A549 (cell line): ENCODE measurements at regions not wholly inside any gene's neighbourhood (a gene's known extent, or its start where the extent isn't known, plus 50 kb on each side); places are given as distances from the start of the nearest gene placed in this dataset.

Experiments used
- ATAC-seq, 2 experiments: fragments of 200-7000 bp in 1 of 2; fragments of >200 bp in 1 of 2; cut with Nextera tagmentation in 1 of 2; cut with Tn5 transposase in 1 of 2; 3 replicates each; pipeline versions ENCODE4 v1.8.0 to v1.9.1; 2018 to 2020; ENCODE audit warnings: mild to moderate bottlenecking in 1 of 2, moderate library complexity in 1 of 2
- CTCF ChIA-PET: fragments of 300-600 bp; sonication (Branson Sonifier 250); formaldehyde crosslinking; extraction: SDS; loops from one replicate; lab custom pipeline; 2021; ENCODE audit warnings: antibody characterized with exemption, inconsistent platforms; lab: Yijun Ruan, JAX
- POLR2A ChIA-PET: fragments of 350-600 bp; formaldehyde crosslinking; extraction: SDS; loops from one replicate; lab custom pipeline; 2021; ENCODE audit warnings: antibody characterized with exemption, inconsistent platforms; lab: Yijun Ruan, JAX
- DNase-seq, 2 experiments: peaks; one replicate each; pipeline versions ENCODE4 v3.0.0 to v3.0.0-alpha.2; 2011 to 2016; ENCODE audit warnings: low read depth in 1 of 2, low spot score in 1 of 2
- FAIRE-seq: peaks from 2 replicates; lab custom pipeline; 2011; peaks lifted over from hg19 to GRCh38; lab: Jason Lieb, UNC
- H3K27ac ChIP-seq, 2 experiments: fragments of >200 bp; sonication (Bioruptor Twin); formaldehyde crosslinking; 3 replicates each; pipeline ENCODE4 v1.5.1; 2016 to 2017
- H3K4me1 ChIP-seq: fragments of >200 bp; sonication (Bioruptor Twin); formaldehyde crosslinking; 3 replicates; pipeline ENCODE4 v1.6.1; 2016
- H3K4me2 ChIP-seq: fragments of >200 bp; sonication (Bioruptor Twin); formaldehyde crosslinking; 3 replicates; pipeline ENCODE4 v1.6.1; 2016
- H3K4me3 ChIP-seq: fragments of >200 bp; sonication (Bioruptor Twin); formaldehyde crosslinking; 3 replicates; pipeline ENCODE4 v1.5.1; 2016
- H3K9me3 ChIP-seq: fragments of >200 bp; sonication (Bioruptor Twin); formaldehyde crosslinking; 3 replicates; pipeline ENCODE4 v1.6.1; 2016
- CBX2 ChIP-seq: fragments of 200-600 bp; sonication (generic); IDR thresholded peaks from 2 replicates; pipeline ENCODE4 v1.6.1; 2016; ENCODE audit warnings: low read depth, mild to moderate bottlenecking, borderline replicate concordance
- CEBPB ChIP-seq, 2 experiments: fragments of >200 bp in 1 of 2; sonication (Bioruptor Twin) in 1 of 2; formaldehyde crosslinking in 1 of 2; IDR thresholded peaks; 2 replicates each; pipeline ENCODE4 v1.6.1; 2012 to 2016
- EP300 ChIP-seq, 2 experiments: fragments of >200 bp; sonication (Bioruptor Twin); formaldehyde crosslinking; IDR thresholded peaks; 2 replicates in 1 of 2; 3 replicates in 1 of 2; pipeline ENCODE4 v1.6.1; 2016 to 2017
- HOXB13 ChIP-seq: fragments of 250-450 bp; sonication (Bioruptor Pico); IDR thresholded peaks from 2 replicates; pipeline ENCODE4 v1.5.0; 2020; ENCODE audit warnings: low read depth, mild to moderate bottlenecking, moderate library complexity
- JUN ChIP-seq, 2 experiments: fragments of >200 bp; sonication (Bioruptor Twin); formaldehyde crosslinking; IDR thresholded peaks; 2 replicates in 1 of 2; 3 replicates in 1 of 2; pipeline ENCODE4 v1.6.1; 2016 to 2017
- JUNB ChIP-seq: fragments of >200 bp; sonication (Bioruptor Twin); formaldehyde crosslinking; IDR thresholded peaks from 2 replicates; pipeline ENCODE4 v1.6.1; 2016
- MYC ChIP-seq: IDR thresholded peaks from 2 replicates; pipeline ENCODE4 v1.6.1; 2012; ENCODE audit warnings: mild to moderate bottlenecking, inconsistent platforms, low read length, improper control_type of control experiment, borderline replicate concordance
- NFE2L2 ChIP-seq: fragments of 150-350 bp; conservative IDR thresholded peaks from 2 replicates; pipeline ENCODE4 v1.6.1; 2014; ENCODE audit warnings: low read length
- RAD21 ChIP-seq, 2 experiments: fragments of >200 bp in 1 of 2; sonication (Bioruptor Twin) in 1 of 2; formaldehyde crosslinking in 1 of 2; IDR thresholded peaks in 1 of 2; conservative IDR thresholded peaks in 1 of 2; 2 replicates in 1 of 2; 3 replicates in 1 of 2; pipeline ENCODE4 v1.6.1; 2012 to 2018; ENCODE audit warnings: inconsistent platforms in 1 of 2
- RARB ChIP-seq: fragments of 250-450 bp; sonication (Bioruptor Pico); IDR thresholded peaks from 2 replicates; pipeline ENCODE4 v1.8.0; 2021; ENCODE audit warnings: mild to moderate bottlenecking, moderate library complexity
- ZFP36 ChIP-seq: fragments of 450-650 bp; IDR thresholded peaks from 2 replicates; pipeline ENCODE4 v1.6.1; 2014; ENCODE audit warnings: borderline replicate concordance; ENCODE audit not compliant: partially characterized antibody
- ZNF302 ChIP-seq: fragments of 250-450 bp; sonication (Bioruptor Pico); IDR thresholded peaks from 2 replicates; pipeline ENCODE4 v1.9.0; 2021; ENCODE audit warnings: inconsistent platforms, mild to moderate bottlenecking, moderate library complexity
- ZSCAN20 ChIP-seq: fragments of 250-450 bp; sonication (Bioruptor Pico); IDR thresholded peaks from 2 replicates; pipeline ENCODE4 v1.8.0; 2022; ENCODE audit warnings: mild to moderate bottlenecking, moderate library complexity
- WGBS: methylation state at CpG from one replicate; pipeline ENCODE4 v1.1.6; 2017; ENCODE audit errors: missing lambda C conversion rate; 5-methylcytosine and 5-hydroxymethylcytosine counted together
- TF ChIP-seq, protein P1 (sequence below): fragments of 200-600 bp; sonication (generic); IDR thresholded peaks from 2 replicates; pipeline ENCODE4 v1.6.1; 2016; ENCODE audit warnings: antibody characterized with exemption, mild to moderate bottlenecking, moderate library complexity
- TF ChIP-seq, protein P2 (sequence below): fragments of 250-450 bp; sonication (Bioruptor Pico); IDR thresholded peaks from 2 replicates; pipeline ENCODE4 v1.5.0; 2021; ENCODE audit warnings: mild to moderate bottlenecking, moderate library complexity, borderline replicate concordance
- TF ChIP-seq, protein P3 (sequence below): fragments of >200 bp; sonication (Bioruptor Twin); formaldehyde crosslinking; IDR thresholded peaks from 3 replicates; pipeline ENCODE4 v1.5.1; 2016

DNA sequence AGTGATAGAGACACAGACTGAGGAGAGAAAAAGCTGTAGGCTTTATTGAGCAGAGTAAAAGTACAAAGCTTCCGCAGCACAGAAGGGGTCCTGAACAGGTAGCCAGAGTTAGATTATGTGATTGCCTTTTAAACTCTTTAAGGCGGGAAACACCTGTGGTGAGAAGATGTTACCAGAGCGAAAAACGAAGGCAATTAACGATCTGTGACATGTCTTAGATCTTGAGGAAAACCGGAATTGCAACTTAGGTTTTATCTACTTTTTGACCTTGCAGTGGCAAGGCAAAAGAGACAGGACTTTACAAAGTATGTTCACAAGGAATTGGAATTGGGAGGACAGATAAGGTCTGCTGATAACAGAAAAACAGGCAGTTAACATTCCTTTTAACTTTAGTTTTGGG, 493.6 kb upstream of the FAT3 start:
- 67% methylated on average over 6 of the region's 6 CpGs for WGBS
- Histone ChIP-seq H3K4me2 (no peak overlapping the region), H3K9me3 (peaks cover under 1% of the 10 kb centered on the region; the same call in 1 of the 3 replicates), H3K4me1 (no peaks in the 10 kb centered on the region), H3K4me3 (no peak overlapping the region), H3K27ac (no peak overlapping the region)
- ATAC-seq = no peak
- ChIA-PET CTCF (no interaction called here), POLR2A (no interaction called here)
- TF ChIP-seq ZNF302 (CRISPR knock-in tag) (no peak), HOXB13 (CRISPR knock-in tag) (no peak)
- no peak for FAIRE-seq
- no peak for DNase-seq

DNA sequence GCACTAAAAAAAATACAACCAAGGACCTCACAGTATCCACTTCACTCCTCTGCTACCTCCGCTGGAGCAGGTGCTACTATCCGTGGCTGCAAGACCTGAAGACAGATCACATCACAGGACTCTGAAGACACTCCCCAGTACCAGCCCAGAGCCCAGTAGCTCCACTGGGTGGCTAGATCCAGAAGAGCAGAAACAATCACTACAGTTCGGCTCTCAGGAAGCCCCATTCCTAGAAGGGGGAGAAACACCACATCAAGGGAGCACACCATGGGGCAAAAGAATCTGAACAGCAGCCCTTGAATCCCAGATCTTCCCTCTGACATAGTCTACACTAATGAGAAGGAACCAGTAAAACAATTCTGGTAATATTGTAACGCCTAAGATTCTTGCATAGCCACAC, 494.0 kb upstream of the FAT3 start:
- TF ChIP-seq ZFP36 (no peak), EP300 (IDR thresholded peaks at IDR 0.05) (no peak)
- TF ChIP-seq, all 56 proteins: peak for 0
- no peaks in the 10 kb centered on the region for H3K4me1 ChIP-seq
- no peak for ATAC-seq

DNA sequence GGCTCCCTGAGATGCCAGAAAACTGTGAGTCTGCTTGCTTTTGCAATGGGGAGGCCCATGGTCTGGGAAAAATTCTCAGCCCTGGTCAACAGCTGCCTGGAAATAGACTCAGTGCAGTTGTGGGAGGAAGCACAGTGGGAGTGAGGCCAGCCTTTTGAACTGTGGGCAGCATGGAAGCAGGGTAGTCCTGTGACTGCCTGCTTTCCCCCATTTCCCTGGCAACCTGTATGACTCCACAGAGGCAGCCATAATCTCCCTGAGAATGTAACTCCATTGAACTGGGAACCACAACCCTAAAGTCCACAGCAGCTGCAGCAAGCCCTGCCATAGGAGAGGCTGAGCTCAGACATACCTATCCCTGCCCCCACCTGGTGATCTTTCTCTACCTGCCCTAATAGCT, 494.6 kb upstream of the FAT3 start:
- ATAC-seq (no peak), DNase-seq (no peak), FAIRE-seq (no peak)
- CTCF ChIA-PET = no interaction called here
- Histone ChIP-seq H3K4me3 (no peak overlapping the region), H3K4me1 (no peaks in the 10 kb centered on the region), H3K4me2 (no peak overlapping the region), H3K27ac (no peak overlapping the region), H3K9me3 (no peaks in the 10 kb centered on the region; the same call in 2 of the 3 replicates)
- no peak for TF ChIP-seq NFE2L2
- no peak for TF ChIP-seq JUN (IDR thresholded peaks at IDR 0.05)
- TF ChIP-seq JUNB = no peak
- TF ChIP-seq, protein P1, sequence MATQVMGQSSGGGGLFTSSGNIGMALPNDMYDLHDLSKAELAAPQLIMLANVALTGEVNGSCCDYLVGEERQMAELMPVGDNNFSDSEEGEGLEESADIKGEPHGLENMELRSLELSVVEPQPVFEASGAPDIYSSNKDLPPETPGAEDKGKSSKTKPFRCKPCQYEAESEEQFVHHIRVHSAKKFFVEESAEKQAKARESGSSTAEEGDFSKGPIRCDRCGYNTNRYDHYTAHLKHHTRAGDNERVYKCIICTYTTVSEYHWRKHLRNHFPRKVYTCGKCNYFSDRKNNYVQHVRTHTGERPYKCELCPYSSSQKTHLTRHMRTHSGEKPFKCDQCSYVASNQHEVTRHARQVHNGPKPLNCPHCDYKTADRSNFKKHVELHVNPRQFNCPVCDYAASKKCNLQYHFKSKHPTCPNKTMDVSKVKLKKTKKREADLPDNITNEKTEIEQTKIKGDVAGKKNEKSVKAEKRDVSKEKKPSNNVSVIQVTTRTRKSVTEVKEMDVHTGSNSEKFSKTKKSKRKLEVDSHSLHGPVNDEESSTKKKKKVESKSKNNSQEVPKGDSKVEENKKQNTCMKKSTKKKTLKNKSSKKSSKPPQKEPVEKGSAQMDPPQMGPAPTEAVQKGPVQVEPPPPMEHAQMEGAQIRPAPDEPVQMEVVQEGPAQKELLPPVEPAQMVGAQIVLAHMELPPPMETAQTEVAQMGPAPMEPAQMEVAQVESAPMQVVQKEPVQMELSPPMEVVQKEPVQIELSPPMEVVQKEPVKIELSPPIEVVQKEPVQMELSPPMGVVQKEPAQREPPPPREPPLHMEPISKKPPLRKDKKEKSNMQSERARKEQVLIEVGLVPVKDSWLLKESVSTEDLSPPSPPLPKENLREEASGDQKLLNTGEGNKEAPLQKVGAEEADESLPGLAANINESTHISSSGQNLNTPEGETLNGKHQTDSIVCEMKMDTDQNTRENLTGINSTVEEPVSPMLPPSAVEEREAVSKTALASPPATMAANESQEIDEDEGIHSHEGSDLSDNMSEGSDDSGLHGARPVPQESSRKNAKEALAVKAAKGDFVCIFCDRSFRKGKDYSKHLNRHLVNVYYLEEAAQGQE = no peak
- TF ChIP-seq HOXB13 (CRISPR knock-in tag) = no peak
- no peak for TF ChIP-seq CBX2
- no peak for TF ChIP-seq MYC
- no peak for TF ChIP-seq CEBPB (IDR thresholded peaks at IDR 0.05)
- TF ChIP-seq ZSCAN20 = no peak
- TF ChIP-seq RAD21 (conservative IDR thresholded peaks at IDR 0.05 in 1 of 2, IDR thresholded peaks at IDR 0.05 in 1 of 2) = no peak
- TF ChIP-seq ZNF302 (CRISPR knock-in tag) = no peak
- TF ChIP-seq, protein P2, sequence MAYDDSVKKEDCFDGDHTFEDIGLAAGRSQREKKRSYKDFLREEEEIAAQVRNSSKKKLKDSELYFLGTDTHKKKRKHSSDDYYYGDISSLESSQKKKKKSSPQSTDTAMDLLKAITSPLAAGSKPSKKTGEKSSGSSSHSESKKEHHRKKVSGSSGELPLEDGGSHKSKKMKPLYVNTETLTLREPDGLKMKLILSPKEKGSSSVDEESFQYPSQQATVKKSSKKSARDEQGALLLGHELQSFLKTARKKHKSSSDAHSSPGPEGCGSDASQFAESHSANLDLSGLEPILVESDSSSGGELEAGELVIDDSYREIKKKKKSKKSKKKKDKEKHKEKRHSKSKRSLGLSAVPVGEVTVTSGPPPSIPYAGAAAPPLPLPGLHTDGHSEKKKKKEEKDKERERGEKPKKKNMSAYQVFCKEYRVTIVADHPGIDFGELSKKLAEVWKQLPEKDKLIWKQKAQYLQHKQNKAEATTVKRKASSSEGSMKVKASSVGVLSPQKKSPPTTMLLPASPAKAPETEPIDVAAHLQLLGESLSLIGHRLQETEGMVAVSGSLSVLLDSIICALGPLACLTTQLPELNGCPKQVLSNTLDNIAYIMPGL = no peak
- TF ChIP-seq, protein P3, sequence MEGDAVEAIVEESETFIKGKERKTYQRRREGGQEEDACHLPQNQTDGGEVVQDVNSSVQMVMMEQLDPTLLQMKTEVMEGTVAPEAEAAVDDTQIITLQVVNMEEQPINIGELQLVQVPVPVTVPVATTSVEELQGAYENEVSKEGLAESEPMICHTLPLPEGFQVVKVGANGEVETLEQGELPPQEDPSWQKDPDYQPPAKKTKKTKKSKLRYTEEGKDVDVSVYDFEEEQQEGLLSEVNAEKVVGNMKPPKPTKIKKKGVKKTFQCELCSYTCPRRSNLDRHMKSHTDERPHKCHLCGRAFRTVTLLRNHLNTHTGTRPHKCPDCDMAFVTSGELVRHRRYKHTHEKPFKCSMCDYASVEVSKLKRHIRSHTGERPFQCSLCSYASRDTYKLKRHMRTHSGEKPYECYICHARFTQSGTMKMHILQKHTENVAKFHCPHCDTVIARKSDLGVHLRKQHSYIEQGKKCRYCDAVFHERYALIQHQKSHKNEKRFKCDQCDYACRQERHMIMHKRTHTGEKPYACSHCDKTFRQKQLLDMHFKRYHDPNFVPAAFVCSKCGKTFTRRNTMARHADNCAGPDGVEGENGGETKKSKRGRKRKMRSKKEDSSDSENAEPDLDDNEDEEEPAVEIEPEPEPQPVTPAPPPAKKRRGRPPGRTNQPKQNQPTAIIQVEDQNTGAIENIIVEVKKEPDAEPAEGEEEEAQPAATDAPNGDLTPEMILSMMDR = no peak
- no peak for TF ChIP-seq ZFP36
- TF ChIP-seq RARB (CRISPR knock-in tag) = no peak
- POLR2A ChIA-PET = no interaction called here

More for the DNA sequence above, 494.0 kb upstream of the FAT3 start:
- DNase-seq = no peak
- CTCF ChIA-PET = no interaction called here
- no peaks in the 10 kb centered on the region; the same call in 2 of the 3 replicates for H3K9me3 ChIP-seq
- no peak for FAIRE-seq
- 89% methylated on average over 4 of the region's 4 CpGs for WGBS
- POLR2A ChIA-PET = no interaction called here
- no peak overlapping the region for H3K4me2 ChIP-seq
- H3K4me3 ChIP-seq = no peak overlapping the region
- no peak overlapping the region for H3K27ac ChIP-seq
